ENCODE measurements at regions not wholly inside any gene's neighbourhood (a gene's known extent, or its start where the extent isn't known, plus 50 kb on each side); places are given as distances from the start of the nearest gene placed in this dataset.

DNA sequence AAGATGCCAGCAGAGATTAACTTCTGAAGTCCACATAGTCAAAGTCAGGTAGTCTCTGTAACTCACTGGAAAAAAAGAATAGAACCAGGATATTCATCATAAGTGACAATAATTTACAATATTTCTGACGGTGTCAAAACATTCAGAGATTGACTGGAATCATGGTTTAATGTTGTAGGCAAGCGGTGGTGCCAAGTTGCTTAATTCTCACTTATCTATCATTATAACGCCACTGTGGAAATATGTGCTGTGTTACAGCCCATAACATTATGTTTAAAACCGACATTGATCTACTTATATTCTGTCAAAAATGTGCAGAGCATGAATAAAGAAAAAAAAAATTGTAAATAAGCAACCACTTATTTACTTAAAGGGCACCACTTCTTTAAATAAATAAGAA lies 801.7 kb downstream of the DIPK2A start:
- Histone ChIP-seq H3K9ac (ENCODE audit: low read length) (no peak overlapping the region), H3K36me3 (ENCODE audit: insufficient read depth, low read length) (no peaks in the 10 kb centered on the region), H3K27me3 (ENCODE audit: insufficient read depth, low read length) (no peaks in the 10 kb centered on the region), H3K79me2 (ENCODE audit: insufficient read depth, low read length) (no peaks in the 10 kb centered on the region), H3K27ac (ENCODE audit: low read depth, low read length) (no peak overlapping the region), H3K4me3 (ENCODE audit: insufficient read depth, low read depth, low read length) (no peak overlapping the region), H2AFZ (ENCODE audit: low read depth, low read length) (no peak overlapping the region), H4K20me1 (ENCODE audit: insufficient read depth, low read length) (no peaks in the 10 kb centered on the region), H3K9me3 (ENCODE audit: insufficient read depth, low read depth, low read length) (no peaks in the 10 kb centered on the region), H3K4me2 (ENCODE audit: low read length) (no peak overlapping the region), H3K4me1 (ENCODE audit: insufficient read depth, low read length) (no peaks in the 10 kb centered on the region)
- Mint-ChIP-seq H3K36me3 (ENCODE audit: low read depth, unreplicated experiment) (no peaks in the 10 kb centered on the region), H3K4me1 (ENCODE audit: low read depth, unreplicated experiment) (no peaks in the 10 kb centered on the region), H3K27me3 (ENCODE audit: low read depth, unreplicated experiment) (no peaks in the 10 kb centered on the region), H3K4me3 (ENCODE audit: unreplicated experiment) (no peak overlapping the region), H3K9me3 (ENCODE audit: unreplicated experiment) (no peaks in the 10 kb centered on the region), H3K27ac (ENCODE audit: unreplicated experiment) (no peak overlapping the region)
- DNase-seq (ENCODE audit: low read depth) (no peak), FAIRE-seq (no peak)
- TF ChIP-seq CTCF (IDR thresholded peaks at IDR 0.05; ENCODE audit: insufficient read depth, low read depth, low read length) (no peak), EZH2 (IDR thresholded peaks at IDR 0.05; ENCODE audit: insufficient read depth, low read length) (no peak)

DNA sequence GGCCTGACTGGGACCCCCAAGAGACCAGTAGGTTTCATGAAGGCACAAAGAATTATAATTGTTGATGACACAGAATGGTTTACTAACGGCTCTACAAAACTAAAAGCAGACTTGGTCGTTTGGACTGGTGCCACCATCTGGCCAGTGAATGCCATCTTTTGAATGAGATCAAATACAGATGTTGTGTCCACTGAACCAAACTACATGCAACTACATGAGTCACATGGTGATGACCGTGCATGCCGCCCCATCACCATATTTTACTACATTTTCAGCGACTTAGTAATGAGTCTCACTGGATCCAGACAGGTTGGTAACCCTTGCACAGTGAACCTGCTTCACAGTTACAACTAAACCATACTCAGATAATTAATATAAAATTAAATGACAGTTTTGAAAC lies 803.3 kb downstream of the DIPK2A start:
- DNase-seq (ENCODE audit: low read depth): no peak
- Histone ChIP-seq H4K20me1 (ENCODE audit: insufficient read depth, low read length) (no peaks in the 10 kb centered on the region), H2AFZ (ENCODE audit: low read depth, low read length) (no peak overlapping the region), H3K9me3 (ENCODE audit: insufficient read depth, low read depth, low read length) (no peaks in the 10 kb centered on the region), H3K27ac (ENCODE audit: low read depth, low read length) (no peak overlapping the region), H3K79me2 (ENCODE audit: insufficient read depth, low read length) (no peaks in the 10 kb centered on the region), H3K4me2 (ENCODE audit: low read length) (no peak overlapping the region), H3K27me3 (ENCODE audit: insufficient read depth, low read length) (no peaks in the 10 kb centered on the region), H3K9ac (ENCODE audit: low read length) (no peak overlapping the region), H3K4me1 (ENCODE audit: insufficient read depth, low read length) (no peaks in the 10 kb centered on the region), H3K36me3 (ENCODE audit: insufficient read depth, low read length) (no peaks in the 10 kb centered on the region), H3K4me3 (ENCODE audit: insufficient read depth, low read depth, low read length) (no peak overlapping the region)
- Mint-ChIP-seq H3K4me1 (ENCODE audit: low read depth, unreplicated experiment) (no peaks in the 10 kb centered on the region), H3K27ac (ENCODE audit: unreplicated experiment) (no peak overlapping the region), H3K27me3 (ENCODE audit: low read depth, unreplicated experiment) (no peaks in the 10 kb centered on the region), H3K9me3 (ENCODE audit: unreplicated experiment) (no peaks in the 10 kb centered on the region), H3K4me3 (ENCODE audit: unreplicated experiment) (no peak overlapping the region), H3K36me3 (ENCODE audit: low read depth, unreplicated experiment) (no peaks in the 10 kb centered on the region)
- no peak for FAIRE-seq
- TF ChIP-seq CTCF (IDR thresholded peaks at IDR 0.05; ENCODE audit: insufficient read depth, low read depth, low read length) (no peak), EZH2 (IDR thresholded peaks at IDR 0.05; ENCODE audit: insufficient read depth, low read length) (no peak)

GRCh38 chr3:144775551-144775950 lies 803.9 kb downstream of the DIPK2A start:
- H4K20me1 ChIP-seq (ENCODE audit: insufficient read depth, low read length): no peaks in the 10 kb centered on the region
- no peak overlapping the region for H3K9ac ChIP-seq (ENCODE audit: low read length)
- H3K27ac ChIP-seq (ENCODE audit: low read depth, low read length): no peak overlapping the region
- Mint-ChIP-seq H3K27me3 (ENCODE audit: low read depth, unreplicated experiment) (no peaks in the 10 kb centered on the region), H3K36me3 (ENCODE audit: low read depth, unreplicated experiment) (no peaks in the 10 kb centered on the region), H3K4me3 (ENCODE audit: unreplicated experiment) (no peak overlapping the region), H3K9me3 (ENCODE audit: unreplicated experiment) (no peaks in the 10 kb centered on the region), H3K4me1 (ENCODE audit: low read depth, unreplicated experiment) (no peaks in the 10 kb centered on the region), H3K27ac (ENCODE audit: unreplicated experiment) (no peak overlapping the region)
- DNase-seq (ENCODE audit: low read depth) (no peak), FAIRE-seq (no peak)
- H3K4me3 ChIP-seq (ENCODE audit: insufficient read depth, low read depth, low read length): no peak overlapping the region
- no peaks in the 10 kb centered on the region for H3K9me3 ChIP-seq (ENCODE audit: insufficient read depth, low read depth, low read length)
- H3K36me3 ChIP-seq (ENCODE audit: insufficient read depth, low read length): no peaks in the 10 kb centered on the region
- TF ChIP-seq CTCF (IDR thresholded peaks at IDR 0.05; ENCODE audit: insufficient read depth, low read depth, low read length): no peak
- no peak for TF ChIP-seq EZH2 (IDR thresholded peaks at IDR 0.05; ENCODE audit: insufficient read depth, low read length)
- H3K27me3 ChIP-seq (ENCODE audit: insufficient read depth, low read length): no peaks in the 10 kb centered on the region
- no peak overlapping the region for H2AFZ ChIP-seq (ENCODE audit: low read depth, low read length)
- H3K4me2 ChIP-seq (ENCODE audit: low read length): no peak overlapping the region
- H3K79me2 ChIP-seq (ENCODE audit: insufficient read depth, low read length): no peaks in the 10 kb centered on the region
- no peaks in the 10 kb centered on the region for H3K4me1 ChIP-seq (ENCODE audit: insufficient read depth, low read length)

All from astrocyte (in vitro differentiated cells and primary cell).